ENCODE measurements at regions not wholly inside any gene's neighbourhood (a gene's known extent, or its start where the extent isn't known, plus 50 kb on each side); places are given as distances from the start of the nearest gene placed in this dataset.

DNA sequence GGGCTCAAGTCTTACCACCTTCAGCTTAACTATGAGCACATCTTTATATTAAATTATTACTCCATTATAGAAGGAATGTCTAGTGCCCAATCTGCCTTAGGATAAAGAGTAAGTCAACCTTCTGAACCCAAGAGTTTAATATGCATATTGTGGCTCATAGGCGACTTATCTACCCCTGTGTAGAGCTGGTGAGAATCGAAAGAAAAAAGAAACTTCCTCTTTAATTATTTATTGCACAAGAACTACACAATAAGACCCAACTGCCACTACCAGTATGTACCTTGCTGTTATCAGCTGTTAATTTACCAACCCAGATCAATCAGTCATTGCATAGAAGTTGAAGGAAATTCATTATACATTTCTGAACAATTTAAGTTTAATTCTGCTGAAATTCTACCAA is 329.1 kb upstream of the SLC24A2 start:
- 91 to 100% methylated on average over 1 to 2 of the region's 2 CpGs for WGBS, 2 experiments (ENCODE audit: insufficient coverage in 1 of 2, insufficient read length in 1 of 2)
- Histone ChIP-seq H3K4me3 (ENCODE audit: low read length) (no peak overlapping the region), H3K27me3 (ENCODE audit: control insufficient read depth, insufficient read depth, low read length, poor library complexity, severe bottlenecking) (no peaks in the 10 kb centered on the region)

GRCh38 chr9:20117482-20117881 is 328.6 kb upstream of the SLC24A2 start:
- WGBS, 2 experiments (ENCODE audit: insufficient coverage in 1 of 2, insufficient read length in 1 of 2), result 88% methylated on average over 2 of the region's 2 CpGs; no CpG with 5 or more reads in 1 of the 2 experiments
- Histone ChIP-seq H3K4me1 (ENCODE audit: control insufficient read depth, insufficient read depth, low read length) (no peaks in the 10 kb centered on the region), H3K36me3 (ENCODE audit: control insufficient read depth, insufficient read depth, low read length) (no peaks in the 10 kb centered on the region), H3K9me3 (ENCODE audit: control insufficient read depth, low read length) (peaks cover 29% of the 10 kb centered on the region), H3K4me3 (ENCODE audit: low read length) (no peak overlapping the region), H3K9ac (ENCODE audit: extremely low read depth, low read length, poor library complexity, severe bottlenecking) (no peak overlapping the region), H3K27me3 (ENCODE audit: control insufficient read depth, insufficient read depth, low read length, poor library complexity, severe bottlenecking) (no peaks in the 10 kb centered on the region), H3K27ac (ENCODE audit: low read depth, low read length) (no peak overlapping the region)
- Mint-ChIP-seq H3K36me3 (ENCODE audit: low read depth) (no peaks in the 10 kb centered on the region), H3K27ac (no peak overlapping the region), H3K4me3 (no peak overlapping the region), H3K9me3 (peaks cover 12% of the 10 kb centered on the region), H3K27me3 (ENCODE audit: insufficient read depth) (peaks cover under 1% of the 10 kb centered on the region), H3K4me1 (no peaks in the 10 kb centered on the region)
- DNase-seq, result no peak
- TF ChIP-seq, protein P1, sequence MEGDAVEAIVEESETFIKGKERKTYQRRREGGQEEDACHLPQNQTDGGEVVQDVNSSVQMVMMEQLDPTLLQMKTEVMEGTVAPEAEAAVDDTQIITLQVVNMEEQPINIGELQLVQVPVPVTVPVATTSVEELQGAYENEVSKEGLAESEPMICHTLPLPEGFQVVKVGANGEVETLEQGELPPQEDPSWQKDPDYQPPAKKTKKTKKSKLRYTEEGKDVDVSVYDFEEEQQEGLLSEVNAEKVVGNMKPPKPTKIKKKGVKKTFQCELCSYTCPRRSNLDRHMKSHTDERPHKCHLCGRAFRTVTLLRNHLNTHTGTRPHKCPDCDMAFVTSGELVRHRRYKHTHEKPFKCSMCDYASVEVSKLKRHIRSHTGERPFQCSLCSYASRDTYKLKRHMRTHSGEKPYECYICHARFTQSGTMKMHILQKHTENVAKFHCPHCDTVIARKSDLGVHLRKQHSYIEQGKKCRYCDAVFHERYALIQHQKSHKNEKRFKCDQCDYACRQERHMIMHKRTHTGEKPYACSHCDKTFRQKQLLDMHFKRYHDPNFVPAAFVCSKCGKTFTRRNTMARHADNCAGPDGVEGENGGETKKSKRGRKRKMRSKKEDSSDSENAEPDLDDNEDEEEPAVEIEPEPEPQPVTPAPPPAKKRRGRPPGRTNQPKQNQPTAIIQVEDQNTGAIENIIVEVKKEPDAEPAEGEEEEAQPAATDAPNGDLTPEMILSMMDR (conservative IDR thresholded peaks at IDR 0.05), result no peak

More for the DNA sequence above, 329.1 kb upstream of the SLC24A2 start:
- Mint-ChIP-seq H3K4me1 (no peaks in the 10 kb centered on the region), H3K27ac (no peak overlapping the region), H3K36me3 (ENCODE audit: low read depth) (no peaks in the 10 kb centered on the region), H3K9me3 (peaks cover 12% of the 10 kb centered on the region), H3K27me3 (ENCODE audit: insufficient read depth) (no peaks in the 10 kb centered on the region), H3K4me3 (no peak overlapping the region)
- TF ChIP-seq, protein P1 (conservative IDR thresholded peaks at IDR 0.05), result no peak
- H3K9me3 ChIP-seq (ENCODE audit: control insufficient read depth, low read length), result peaks cover 29% of the 10 kb centered on the region
- no peaks in the 10 kb centered on the region for H3K36me3 ChIP-seq (ENCODE audit: control insufficient read depth, insufficient read depth, low read length)
- no peak overlapping the region for H3K27ac ChIP-seq (ENCODE audit: low read depth, low read length)
- no peak for DNase-seq
- no peak overlapping the region for H3K9ac ChIP-seq (ENCODE audit: extremely low read depth, low read length, poor library complexity, severe bottlenecking)
- H3K4me1 ChIP-seq (ENCODE audit: control insufficient read depth, insufficient read depth, low read length), result no peaks in the 10 kb centered on the region

DNA sequence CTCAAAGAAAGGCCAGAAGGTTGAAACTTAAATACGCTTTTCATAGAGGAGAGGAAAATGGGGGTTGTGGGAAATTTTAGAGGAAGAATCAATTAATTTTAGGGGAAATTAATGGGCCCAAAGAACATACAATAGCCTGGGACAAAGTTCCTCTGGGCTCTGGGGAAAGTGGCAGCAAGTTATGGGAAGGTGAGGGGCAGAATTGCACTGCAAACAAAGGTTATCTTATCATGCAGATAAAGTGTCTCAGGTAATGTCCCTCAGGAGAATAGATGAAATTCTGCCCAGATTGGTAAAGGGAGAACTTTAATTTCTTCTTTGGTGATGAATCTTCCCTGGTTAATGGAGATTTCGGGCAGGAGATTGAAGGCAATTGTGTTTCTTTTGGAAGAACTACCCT is 326.1 kb upstream of the SLC24A2 start:
- Mint-ChIP-seq H3K27me3 (ENCODE audit: insufficient read depth) (peaks cover 8% of the 10 kb centered on the region), H3K9me3 (peaks cover 12% of the 10 kb centered on the region), H3K27ac (no peak overlapping the region), H3K36me3 (ENCODE audit: low read depth) (no peaks in the 10 kb centered on the region), H3K4me1 (no peaks in the 10 kb centered on the region), H3K4me3 (no peak overlapping the region)
- H3K4me3 ChIP-seq (ENCODE audit: low read length), result no peak overlapping the region
- no peak overlapping the region for H3K9ac ChIP-seq (ENCODE audit: extremely low read depth, low read length, poor library complexity, severe bottlenecking)
- H3K27ac ChIP-seq (ENCODE audit: low read depth, low read length), result no peak overlapping the region
- peaks cover 29% of the 10 kb centered on the region for H3K9me3 ChIP-seq (ENCODE audit: control insufficient read depth, low read length)
- TF ChIP-seq, protein P1 (conservative IDR thresholded peaks at IDR 0.05), result no peak
- H3K4me1 ChIP-seq (ENCODE audit: control insufficient read depth, insufficient read depth, low read length), result no peaks in the 10 kb centered on the region
- H3K36me3 ChIP-seq (ENCODE audit: control insufficient read depth, insufficient read depth, low read length), result no peaks in the 10 kb centered on the region
- no peak for DNase-seq
- H3K27me3 ChIP-seq (ENCODE audit: control insufficient read depth, insufficient read depth, low read length, poor library complexity, severe bottlenecking), result no peaks in the 10 kb centered on the region
- 94% methylated on average over 2 of the region's 2 CpGs for WGBS, 2 experiments (ENCODE audit: insufficient coverage in 1 of 2, insufficient read length in 1 of 2)

Measured in endodermal cell (in vitro differentiated cells).